ENCODE measurements at regions not wholly inside any gene's neighbourhood (a gene's known extent, or its start where the extent isn't known, plus 50 kb on each side); places are given as distances from the start of the nearest gene placed in this dataset.
"Not testable (repeated sequence)": the region's sequence is repeated elsewhere in the genome, so short reads cannot be mapped to it uniquely, and the experiment has no call there.

DNA sequence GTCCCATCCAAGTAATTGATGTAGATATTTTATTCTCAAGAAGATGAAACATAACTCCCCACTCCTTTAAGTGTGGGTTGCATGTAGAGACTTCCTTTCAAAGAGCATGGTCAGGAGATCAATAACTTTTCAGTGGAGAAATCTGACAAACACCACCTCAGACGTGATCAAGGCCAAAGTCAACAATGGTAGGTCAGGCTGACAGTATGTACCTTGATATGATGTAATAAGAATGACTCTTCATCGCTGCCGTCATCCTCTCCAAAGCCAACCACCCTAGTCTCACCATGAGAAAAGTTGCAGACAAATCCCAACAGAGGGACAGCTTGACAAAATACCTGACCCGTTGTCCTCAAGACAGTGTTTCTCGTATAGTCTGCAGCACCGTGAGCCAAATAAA lies 67.3 kb upstream of the DHRSX start:
- no peak for DNase-seq (ENCODE audit: low spot score)

DNA sequence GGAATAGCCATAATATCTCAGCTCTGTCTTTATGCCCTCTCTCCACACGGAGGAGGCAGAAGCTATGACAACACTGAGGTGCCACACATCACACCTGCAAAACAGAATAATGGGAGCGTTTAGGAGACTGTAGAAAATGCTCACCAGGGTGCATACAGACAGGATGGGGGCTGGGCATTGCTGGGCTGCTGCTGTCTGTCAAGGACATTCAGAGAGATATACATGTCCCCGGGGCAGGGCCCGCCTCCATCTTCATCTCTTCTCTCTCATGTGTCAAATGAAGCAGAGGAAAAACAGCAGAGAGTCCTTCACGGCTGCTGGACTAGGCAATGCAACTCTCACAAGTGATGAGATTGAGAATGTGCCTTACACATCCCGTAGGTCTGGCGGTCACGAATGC lies 65.3 kb upstream of the DHRSX start:
- no peak for DNase-seq (ENCODE audit: low spot score)

DNA sequence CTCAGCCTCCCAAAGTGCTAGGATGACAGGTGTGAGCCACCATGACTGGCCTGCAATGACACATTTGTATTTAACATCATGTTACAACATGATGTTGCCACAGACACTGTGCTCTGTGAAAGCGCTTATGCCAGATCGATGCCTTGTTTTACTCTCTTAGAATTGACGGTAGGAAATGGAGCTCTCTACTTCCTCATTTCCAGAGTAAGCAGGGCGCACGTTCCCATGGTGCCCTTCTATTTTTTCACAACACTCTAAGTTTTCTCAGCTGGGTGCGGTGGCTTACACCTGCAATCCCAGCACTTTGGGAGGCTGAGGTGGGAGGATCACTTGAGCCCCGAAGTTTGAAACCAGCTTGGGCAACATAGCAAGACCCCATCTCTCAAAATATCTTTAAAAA lies 60.7 kb upstream of the DHRSX start:
- no peak for DNase-seq (ENCODE audit: low spot score)

- DNase-seq (ENCODE audit: low spot score), result no peak
These were observed 58.3 kb upstream of the DHRSX start for GRCh38 chrX:2559124-2559523.

GRCh38 chrX:2554891-2555290 lies 54.1 kb upstream of the DHRSX start:
- DNase-seq (ENCODE audit: low spot score), result no peak

GRCh38 chrX:2554066-2554465 lies 53.3 kb upstream of the DHRSX start:
- not testable (repeated sequence) for DNase-seq (ENCODE audit: low spot score)

DNA sequence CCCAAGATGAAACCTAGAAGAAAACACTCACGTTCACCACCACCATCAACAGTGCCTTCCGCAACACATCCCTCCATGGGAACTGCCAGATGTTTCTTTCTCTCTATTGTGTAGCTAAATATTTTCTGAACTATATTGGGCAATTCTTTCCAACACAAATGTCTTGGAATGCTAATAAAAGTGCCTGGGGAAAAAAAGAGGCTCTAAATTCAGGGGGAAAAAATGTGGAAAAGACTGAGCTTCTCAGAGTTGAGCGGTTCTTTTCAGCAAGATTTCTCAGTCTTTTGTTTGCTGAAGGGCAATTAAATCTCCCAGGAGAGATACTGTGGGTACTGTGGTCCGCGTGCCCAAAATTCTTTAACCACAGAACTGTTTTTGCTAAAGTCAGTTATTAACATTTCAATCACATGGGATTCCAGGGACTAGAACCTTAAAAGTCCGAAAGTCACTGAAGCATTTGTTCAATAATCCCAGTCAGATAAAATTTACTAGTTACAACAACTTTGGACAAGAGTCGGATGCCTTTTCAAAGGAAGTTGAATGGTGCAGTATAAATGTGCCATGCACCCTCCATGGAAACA lies 51.9 kb upstream of the DHRSX start:
- no peak for DNase-seq (ENCODE audit: low spot score)

DNA sequence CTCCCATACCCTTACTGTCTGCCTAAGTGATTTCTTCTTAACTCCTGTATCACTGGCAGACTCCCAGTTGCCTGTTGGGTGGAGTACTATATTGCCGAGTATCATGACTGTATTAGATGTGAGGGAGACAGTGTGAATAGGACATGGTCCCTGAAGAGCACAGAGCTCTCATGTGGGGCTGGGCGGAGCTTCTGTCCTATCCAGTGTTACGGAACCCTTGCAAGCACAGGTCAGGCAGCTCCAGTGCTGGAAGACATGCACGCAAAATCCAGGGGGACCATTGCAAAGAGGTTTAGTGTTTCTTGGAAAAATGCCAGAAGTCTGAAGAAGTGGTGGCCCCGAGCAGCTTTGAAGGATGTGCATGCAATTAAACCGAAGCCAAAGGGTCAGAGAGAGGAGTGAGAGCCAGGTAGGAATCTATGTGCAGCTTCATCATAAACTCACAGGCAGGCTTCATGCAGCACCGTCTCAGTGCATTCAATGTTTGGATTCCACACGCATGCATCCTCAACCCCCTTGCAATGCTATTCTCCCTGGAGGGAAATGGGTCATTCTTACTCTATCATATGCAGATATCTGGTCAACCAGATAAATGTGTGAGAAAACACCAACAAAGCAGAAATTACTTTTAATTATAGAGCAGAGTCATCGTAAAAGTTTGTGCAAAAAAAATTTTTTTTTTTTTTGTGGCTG lies 49.7 kb upstream of the DHRSX start:
- DNase-seq (ENCODE audit: low spot score), result no peak
